Caco-2 (cell line): ENCODE measurements at regions not wholly inside any gene's neighbourhood (a gene's known extent, or its start where the extent isn't known, plus 50 kb on each side); places are given as distances from the start of the nearest gene placed in this dataset.

ENCODE experiments used
- BruUV-seq: library from RNA; stranded (reverse); fragments of 400-500 nt; replicated peaks from 2 replicates; lab custom pipeline; 2021; lab: Mats Ljungman, UMichigan
- CTCF ChIA-PET: fragments of 300-600 bp; sonication (Branson Sonifier 250); formaldehyde crosslinking; loops from one replicate; lab custom pipeline; 2022; ENCODE audit warnings: antibody characterized with exemption; lab: Charles Lee
- POLR2A ChIA-PET: fragments of 300-600 bp; sonication (Branson Sonifier 250); formaldehyde crosslinking; loops from one replicate; lab custom pipeline; 2022; ENCODE audit warnings: antibody characterized with exemption; lab: Charles Lee
- DNase-seq, 2 experiments: peaks; one replicate each; pipeline versions ENCODE4 v3.0.0 to v3.0.0-alpha.2; 2020 to 2022
- H3K27me3 ChIP-seq: replicated peaks from 2 replicates; pipeline ENCODE4 v1.6.0; 2011; ENCODE audit warnings: low read length; ENCODE audit not compliant: control insufficient read depth, insufficient read depth
- H3K36me3 ChIP-seq: 2 replicates; pipeline ENCODE4 v1.5.1; 2011; ENCODE audit warnings: low read length; ENCODE audit not compliant: control insufficient read depth, insufficient read depth
- H3K4me1 ChIP-seq: fragments of 250-450 bp; sonication (Bioruptor Pico); 2 replicates; pipeline ENCODE4 v1.5.1; 2020; ENCODE audit warnings: mild to moderate bottlenecking
- H3K4me3 ChIP-seq: 2 replicates; pipeline ENCODE4 v1.5.1; 2011; ENCODE audit warnings: low read depth, mild to moderate bottlenecking, control low read depth, low read length
- H3K9me3 ChIP-seq: fragments of 250-450 bp; sonication (Bioruptor Pico); 2 replicates; pipeline ENCODE4 v1.5.1; 2020; ENCODE audit warnings: mild to moderate bottlenecking, moderate library complexity
- H3K27ac Mint-ChIP-seq: one replicate; pipeline ENCODE4 v1.8.0; 2022; ENCODE audit warnings: mixed read lengths; ENCODE audit not compliant: unreplicated experiment
- H3K27me3 Mint-ChIP-seq: one replicate; pipeline ENCODE4 v1.8.0; 2022; ENCODE audit warnings: mixed read lengths; ENCODE audit not compliant: insufficient read depth, unreplicated experiment
- H3K36me3 Mint-ChIP-seq: one replicate; pipeline ENCODE4 v1.8.0; 2022; ENCODE audit warnings: mild to moderate bottlenecking, mixed read lengths; ENCODE audit not compliant: insufficient read depth, unreplicated experiment
- H3K4me1 Mint-ChIP-seq: one replicate; pipeline ENCODE4 v1.8.0; 2022; ENCODE audit warnings: low read depth, mixed read lengths; ENCODE audit not compliant: unreplicated experiment
- H3K4me3 Mint-ChIP-seq: one replicate; pipeline ENCODE4 v1.8.0; 2022; ENCODE audit warnings: mild to moderate bottlenecking, moderate library complexity, mixed read lengths; ENCODE audit not compliant: unreplicated experiment
- H3K9me3 Mint-ChIP-seq: one replicate; pipeline ENCODE4 v1.8.0; 2022; ENCODE audit warnings: mixed read lengths; ENCODE audit not compliant: unreplicated experiment
- CTCF ChIP-seq, 2 experiments: fragments of 200-600 bp in 1 of 2; IDR thresholded peaks; 1 replicate in 1 of 2; 2 replicates in 1 of 2; pipeline versions ENCODE4 v1.5.1 to v1.8.0; 2011 to 2022; ENCODE audit warnings: antibody characterized with exemption in 1 of 2, control low read depth in 1 of 2, inconsistent platforms in 1 of 2, low read depth in 1 of 2, low read length in 1 of 2, mild to moderate bottlenecking in 1 of 2, moderate library complexity in 1 of 2; ENCODE audit not compliant: insufficient read depth in 1 of 2, severe bottlenecking in 1 of 2, unreplicated experiment in 1 of 2
- intact Hi-C: fragments of 100-400 bp; cut with micrococcal nuclease; formaldehyde crosslinking; loops from one replicate; pipeline ENCODE4 v1.10.0; 2022; ENCODE audit not compliant: unreplicated experiment

- Histone ChIP-seq H3K36me3 (no peaks in the 10 kb centered on the region), H3K4me1 (no peaks in the 10 kb centered on the region), H3K9me3 (no peaks in the 10 kb centered on the region), H3K27me3 (no peaks in the 10 kb centered on the region), H3K4me3 (no peak overlapping the region)
- Mint-ChIP-seq H3K27ac (no peak overlapping the region), H3K4me3 (no peak overlapping the region), H3K4me1 (no peaks in the 10 kb centered on the region), H3K36me3 (no peaks in the 10 kb centered on the region), H3K9me3 (no peaks in the 10 kb centered on the region), H3K27me3 (no peaks in the 10 kb centered on the region)
- ChIA-PET CTCF (no interaction called here), POLR2A (no interaction called here)
- TF ChIP-seq CTCF (IDR thresholded peaks at IDR 0.05; ENCODE audit: insufficient read depth in 1 of 2, low read depth in 1 of 2, low read length in 1 of 2, severe bottlenecking in 1 of 2, unreplicated experiment in 1 of 2) = no peak
- intact Hi-C loops = no loop called here
- no peak for DNase-seq
- no TSS peak for BruUV-seq
These were observed 273.8 kb downstream of the PTBP2 start for GRCh38 chr1:96995351-96995750.

GRCh38 chr1:96996001-96996400 lies 274.4 kb downstream of the PTBP2 start:
- Mint-ChIP-seq H3K9me3 (no peaks in the 10 kb centered on the region), H3K27ac (peak overlapping the region; percentile 78), H3K36me3 (no peaks in the 10 kb centered on the region), H3K4me1 (no peaks in the 10 kb centered on the region), H3K4me3 (no peak overlapping the region), H3K27me3 (no peaks in the 10 kb centered on the region)
- Histone ChIP-seq H3K4me3 (no peak overlapping the region), H3K4me1 (no peaks in the 10 kb centered on the region), H3K27me3 (no peaks in the 10 kb centered on the region), H3K9me3 (no peaks in the 10 kb centered on the region), H3K36me3 (no peaks in the 10 kb centered on the region)
- TF ChIP-seq CTCF (IDR thresholded peaks at IDR 0.05; ENCODE audit: insufficient read depth in 1 of 2, low read depth in 1 of 2, low read length in 1 of 2, severe bottlenecking in 1 of 2, unreplicated experiment in 1 of 2) = no peak
- no TSS peak for BruUV-seq
- intact Hi-C loops = no loop called here
- DNase-seq = no peak
- POLR2A ChIA-PET = no interaction called here
- CTCF ChIA-PET = no interaction called here

GRCh38 chr1:96997717-96998116 lies 276.1 kb downstream of the PTBP2 start:
- H3K36me3 Mint-ChIP-seq = no peaks in the 10 kb centered on the region
- H3K36me3 ChIP-seq = no peaks in the 10 kb centered on the region
- BruUV-seq = no TSS peak

More at GRCh38 chr1:96997717-96998116, 276.1 kb downstream of the PTBP2 start:
- intact Hi-C loops = no loop called here
- no peaks in the 10 kb centered on the region for H3K4me1 ChIP-seq
- no peaks in the 10 kb centered on the region for H3K9me3 ChIP-seq
- H3K9me3 Mint-ChIP-seq = no peaks in the 10 kb centered on the region
- no peaks in the 10 kb centered on the region for H3K4me1 Mint-ChIP-seq
- ChIA-PET CTCF (no interaction called here), POLR2A (no interaction called here)
- H3K4me3 ChIP-seq = no peak overlapping the region
- H3K4me3 Mint-ChIP-seq = no peak overlapping the region
- H3K27ac Mint-ChIP-seq = no peak overlapping the region
- DNase-seq = no peak
- no peak for TF ChIP-seq CTCF (IDR thresholded peaks at IDR 0.05; ENCODE audit: insufficient read depth in 1 of 2, low read depth in 1 of 2, low read length in 1 of 2, severe bottlenecking in 1 of 2, unreplicated experiment in 1 of 2)
- no peaks in the 10 kb centered on the region for H3K27me3 Mint-ChIP-seq
- no peaks in the 10 kb centered on the region for H3K27me3 ChIP-seq
